HepG2 (cell line): ENCODE measurements at regions not wholly inside any gene's neighbourhood (a gene's known extent, or its start where the extent isn't known, plus 50 kb on each side); places are given as distances from the start of the nearest gene placed in this dataset.

Experiments
- ATAC-seq: fragments of 200-7000 bp; cut with Tn5 transposase; 3 replicates; pipeline ENCODE4 v1.9.1; 2020; ENCODE audit warnings: mild to moderate bottlenecking, moderate library complexity
- BruUV-seq: library from RNA; stranded (reverse); fragments of 400-500 nt; replicated peaks from 2 replicates; lab custom pipeline; 2021; lab: Mats Ljungman, UMichigan
- CTCF ChIA-PET: fragments of 300-600 bp; formaldehyde crosslinking; extraction: SDS; loops from one replicate; lab custom pipeline; 2021; ENCODE audit warnings: low total read pairs, inconsistent platforms, low intra/inter-chr PET ratio; lab: Yijun Ruan, JAX
- POLR2A ChIA-PET: fragments of 350-600 bp; sonication (Branson Sonifier 250); formaldehyde crosslinking; loops from one replicate; lab custom pipeline; 2020; ENCODE audit warnings: antibody characterized with exemption, inconsistent platforms; lab: Yijun Ruan, JAX
- DNase-seq: peaks from one replicate; pipeline ENCODE4 v3.0.0-alpha.2; 2015; ENCODE audit warnings: low spot score
- FAIRE-seq: peaks from 3 replicates; lab custom pipeline; 2011; peaks lifted over from hg19 to GRCh38; lab: Jason Lieb, UNC
- H2AFZ ChIP-seq: one replicate; pipeline ENCODE4 v1.6.1; 2011; ENCODE audit warnings: low read length, inconsistent platforms
- H3K27ac ChIP-seq: fragments of 300-600 bp; 3 replicates; pipeline ENCODE4 v1.8.0; 2011; ENCODE audit warnings: mixed run types, mild to moderate bottlenecking, mixed read lengths, low read length, inconsistent platforms; ENCODE audit not compliant: insufficient read depth; ENCODE audit errors: extremely low read length
- H3K27me3 ChIP-seq, 2 experiments: fragments of 200-600 bp in 1 of 2; 2 replicates in 1 of 2; 3 replicates in 1 of 2; pipeline versions ENCODE4 v1.6.0 to v1.8.0; 2011; ENCODE audit warnings: low read length in 2 of 2, mild to moderate bottlenecking in 2 of 2, moderate library complexity in 2 of 2, inconsistent platforms in 1 of 2; ENCODE audit not compliant: insufficient read depth in 2 of 2, control insufficient read depth in 1 of 2
- H3K36me3 ChIP-seq, 2 experiments: fragments of 200-600 bp in 1 of 2; replicated peaks in 1 of 2; 2 replicates in 1 of 2; 3 replicates in 1 of 2; pipeline versions ENCODE4 v1.5.1 to v1.8.0; 2011; ENCODE audit warnings: low read length in 2 of 2, inconsistent platforms in 1 of 2; ENCODE audit not compliant: insufficient read depth in 2 of 2, control insufficient read depth in 1 of 2
- H3K4me1 ChIP-seq: 2 replicates; pipeline ENCODE4 v1.5.1; 2012; ENCODE audit warnings: low read length, inconsistent platforms; ENCODE audit not compliant: insufficient read depth
- H3K4me2 ChIP-seq: 2 replicates; pipeline ENCODE4 v1.6.0; 2011; ENCODE audit warnings: low read depth, low read length, inconsistent platforms
- H3K4me3 ChIP-seq, 3 experiments: fragments of 200-600 bp in 1 of 3; sonication (generic), shearing (Covaris generic) in 1 of 3; replicated peaks in 1 of 3; 2 replicates each; pipeline ENCODE4 v1.5.1; 2011 to 2016; ENCODE audit warnings: low read length in 3 of 3, inconsistent platforms in 2 of 3, low read depth in 2 of 3, mild to moderate bottlenecking in 2 of 3, control low read depth in 1 of 3, mixed read lengths in 1 of 3; ENCODE audit not compliant: insufficient read depth in 1 of 3
- H3K79me2 ChIP-seq: one replicate; pipeline ENCODE4 v1.6.1; 2011; ENCODE audit warnings: low read length, inconsistent platforms; ENCODE audit not compliant: insufficient read depth
- H3K9ac ChIP-seq: 2 replicates; pipeline ENCODE4 v1.6.0; 2011; ENCODE audit warnings: mild to moderate bottlenecking, low read depth, low read length, inconsistent platforms; ENCODE audit not compliant: insufficient read depth
- H3K9me3 ChIP-seq: 2 replicates; pipeline ENCODE4 v1.5.1; 2012; ENCODE audit warnings: mild to moderate bottlenecking, low read length
- H4K20me1 ChIP-seq: 2 replicates; pipeline ENCODE4 v1.6.0; 2011; ENCODE audit warnings: inconsistent platforms, mild to moderate bottlenecking, low read length, moderate library complexity; ENCODE audit not compliant: insufficient read depth
- ARNT2 ChIP-seq: sonication (generic); formaldehyde crosslinking; IDR thresholded peaks from 2 replicates; pipeline ENCODE4 v1.8.0; 2022; ENCODE audit warnings: mild to moderate bottlenecking, low read depth, missing genetic modification reagents, moderate library complexity
- ARNTL ChIP-seq: sonication (generic); formaldehyde crosslinking; IDR thresholded peaks from 2 replicates; pipeline ENCODE4 v1.4.0; 2020; ENCODE audit warnings: mild to moderate bottlenecking, missing genetic modification reagents
- ELK4 ChIP-seq: sonication (generic); formaldehyde crosslinking; IDR thresholded peaks from 2 replicates; pipeline ENCODE4 v1.9.0; 2021; ENCODE audit warnings: missing genetic modification reagents, borderline replicate concordance
- HNRNPK ChIP-seq: fragments of 200-400 bp; formaldehyde crosslinking; IDR thresholded peaks from 2 replicates; pipeline ENCODE4 v1.6.1; 2018; ENCODE audit warnings: low read length, low read depth, moderate library complexity, mild to moderate bottlenecking; ENCODE audit not compliant: poor library complexity, severe bottlenecking
- JDP2 ChIP-seq: sonication (generic); formaldehyde crosslinking; IDR thresholded peaks from 2 replicates; pipeline ENCODE4 v1.8.1; 2022; ENCODE audit warnings: missing genetic modification reagents, borderline replicate concordance
- MAFK ChIP-seq, 2 experiments: IDR thresholded peaks in 1 of 2; conservative IDR thresholded peaks in 1 of 2; 2 replicates each; pipeline ENCODE4 v1.6.1; 2011; ENCODE audit warnings: improper control_type of control experiment in 2 of 2, low read length in 2 of 2
- MEIS2 ChIP-seq: sonication (generic); formaldehyde crosslinking; IDR thresholded peaks from 2 replicates; pipeline ENCODE4 v1.9.0; 2021; ENCODE audit warnings: mild to moderate bottlenecking, missing genetic modification reagents
- MXI1 ChIP-seq: IDR thresholded peaks from 3 replicates; pipeline ENCODE4 v1.6.1; 2012; ENCODE audit warnings: low read depth, low read length, inconsistent platforms, borderline replicate concordance
- NBN ChIP-seq: fragments of 450-650 bp; conservative IDR thresholded peaks from 2 replicates; pipeline ENCODE4 v1.6.1; 2017
- NFE2 ChIP-seq: sonication (generic); formaldehyde crosslinking; IDR thresholded peaks from 2 replicates; pipeline ENCODE4 v1.4.0; 2020; ENCODE audit warnings: missing genetic modification reagents
- NR2F1 ChIP-seq, 2 experiments: fragments of 450-650 bp in 1 of 2; formaldehyde crosslinking in 1 of 2; IDR thresholded peaks; 2 replicates each; pipeline versions ENCODE4 v1.5.0 to v1.6.1; 2016 to 2020; ENCODE audit warnings: mild to moderate bottlenecking in 1 of 2, missing compliant biosample characterization in 1 of 2, missing genetic modification reagents in 1 of 2, moderate library complexity in 1 of 2
- PCBP2 ChIP-seq: fragments of 200-400 bp; formaldehyde crosslinking; optimal IDR thresholded peaks from 2 replicates; pipeline ENCODE3; 2018; ENCODE audit warnings: low read length, low read depth; ENCODE audit not compliant: poor library complexity, severe bottlenecking
- PHF20 ChIP-seq: sonication (generic); formaldehyde crosslinking; IDR thresholded peaks from 2 replicates; pipeline ENCODE4 v1.5.0; 2020; ENCODE audit warnings: mild to moderate bottlenecking, missing genetic modification reagents
- RARG ChIP-seq: sonication (generic); formaldehyde crosslinking; IDR thresholded peaks from 2 replicates; pipeline ENCODE4 v1.4.0; 2020; ENCODE audit warnings: low read depth, mild to moderate bottlenecking, missing genetic modification reagents
- RFX3 ChIP-seq: IDR thresholded peaks from 2 replicates; pipeline ENCODE4 v1.6.1; 2016; ENCODE audit warnings: missing biosample characterization, missing genetic modification reagents
- TAF1 ChIP-seq: sonication (generic); formaldehyde crosslinking; IDR thresholded peaks from 2 replicates; pipeline ENCODE4 v1.4.0; 2020; ENCODE audit warnings: missing genetic modification reagents
- TOE1 ChIP-seq: sonication (generic); formaldehyde crosslinking; IDR thresholded peaks from 2 replicates; pipeline ENCODE4 v1.4.0; 2020; ENCODE audit warnings: mild to moderate bottlenecking, missing genetic modification reagents
- ZNF124 ChIP-seq: sonication (generic); formaldehyde crosslinking; IDR thresholded peaks from 2 replicates; pipeline ENCODE4 v1.4.0; 2020; ENCODE audit warnings: missing genetic modification reagents
- ZNF709 ChIP-seq: sonication (generic); formaldehyde crosslinking; IDR thresholded peaks from 2 replicates; pipeline ENCODE4 v1.5.0; 2020; ENCODE audit warnings: mild to moderate bottlenecking, missing genetic modification reagents
- ZNF720 ChIP-seq: sonication (generic); formaldehyde crosslinking; IDR thresholded peaks from 2 replicates; pipeline ENCODE4 v1.4.0; 2020; ENCODE audit warnings: missing genetic modification reagents
- WGBS: methylation state at CpG from one replicate; pipeline ENCODE4 v1.1.6; 2017; ENCODE audit warnings: low lambda C conversion rate; 5-methylcytosine and 5-hydroxymethylcytosine counted together
- in situ Hi-C: cut with HindIII; loops from 2 replicates; pipeline ENCODE4 v1.10.0; 2017; ENCODE audit warnings: low pct_unique_long_range_greater_than_20kb; ENCODE audit not compliant: extremely low pct_ligation_motif_present
- intact Hi-C: fragments of 100-400 bp; cut with micrococcal nuclease; formaldehyde crosslinking; loops from one replicate; pipeline ENCODE4 v1.10.0; 2022; ENCODE audit not compliant: unreplicated experiment

- H3K4me1 ChIP-seq = no peaks in the 10 kb centered on the region
- no TSS peak for BruUV-seq
- H4K20me1 ChIP-seq = no peaks in the 10 kb centered on the region
- peaks cover 3 to 35% of the 10 kb centered on the region in 2 experiments; a peak in 2 of 5 replicates for H3K27me3 ChIP-seq
- H2AFZ ChIP-seq = no peak overlapping the region
- CTCF ChIA-PET = no interaction called here
- H3K9me3 ChIP-seq = no peaks in the 10 kb centered on the region
- intact Hi-C loops = no loop called here
- no peak overlapping the region for H3K4me2 ChIP-seq
- DNase-seq = no peak
- no peak overlapping the region for H3K9ac ChIP-seq
- TF ChIP-seq NFE2 = no peak
- 0 out of 4 replicates have a peak, but pooled peaks of 1 of the 2 experiments have one; percentile 6 for TF ChIP-seq MAFK (conservative IDR thresholded peaks at IDR 0.05 in 1 of 2, IDR thresholded peaks at IDR 0.05 in 1 of 2; ENCODE audit: low read length in 2 of 2)
- TF ChIP-seq HNRNPK = peak; percentile 53
- peak; percentile 71 for TF ChIP-seq PCBP2
- TF ChIP-seq, all 625 proteins: peak for 3
- POLR2A ChIA-PET = no interaction called here
- Histone ChIP-seq H3K79me2 (no peaks in the 10 kb centered on the region), H3K27ac (no peak overlapping the region), H3K36me3 (no peaks in the 10 kb centered on the region), H3K4me3 (no peak overlapping the region)
- in situ Hi-C loops = no loop called here
- FAIRE-seq = no peak
- ATAC-seq = no peak
Observed at GRCh38 chr2:105683011-105683492, 61.7 kb upstream of the NCK2 start.

- Histone ChIP-seq H3K79me2 (no peaks in the 10 kb centered on the region), H3K9ac (no peak overlapping the region), H2AFZ (no peak overlapping the region), H3K27ac (no peak overlapping the region), H3K36me3 (no peaks in the 10 kb centered on the region)
- CTCF ChIA-PET = no interaction called here
- BruUV-seq = no TSS peak
- intact Hi-C loops = no loop called here
- DNase-seq (no peak), FAIRE-seq (no peak)
- no peak for TF ChIP-seq ARNTL (CRISPR knock-in tag)
- no peak for TF ChIP-seq TOE1 (CRISPR knock-in tag)
- TF ChIP-seq HNRNPK = no peak
- no peak for TF ChIP-seq JDP2 (CRISPR knock-in tag)
- no peak for TF ChIP-seq NBN
- no peak for TF ChIP-seq RARG (CRISPR knock-in tag)
- TF ChIP-seq ZNF709 (CRISPR knock-in tag) = no peak
- TF ChIP-seq ELK4 (CRISPR knock-in tag) = no peak
- no peak for TF ChIP-seq PHF20 (CRISPR knock-in tag)
- no peak for TF ChIP-seq MXI1
- no peak for TF ChIP-seq TAF1
- TF ChIP-seq ZNF720 (CRISPR knock-in tag) = no peak
- TF ChIP-seq ARNT2 (CRISPR knock-in tag) = no peak
- TF ChIP-seq ZNF124 (CRISPR knock-in tag) = no peak
- no peak for TF ChIP-seq NR2F1 (CRISPR knock-in tag; IDR thresholded peaks at IDR 0.05)
- TF ChIP-seq RFX3 (CRISPR knock-in tag) = no peak
- TF ChIP-seq MEIS2 (CRISPR knock-in tag) = no peak
- TF ChIP-seq, all 625 proteins: peak for 0
- POLR2A ChIA-PET = no interaction called here
- no peak for ATAC-seq
- Histone ChIP-seq H4K20me1 (no peaks in the 10 kb centered on the region), H3K4me2 (no peak overlapping the region), H3K4me1 (no peaks in the 10 kb centered on the region), H3K9me3 (no peaks in the 10 kb centered on the region), H3K4me3 (no peak overlapping the region), H3K27me3 (peaks cover 3 to 41% of the 10 kb centered on the region in 2 experiments; a peak in 2 of 5 replicates)
- 17% methylated on average over 6 of the region's 6 CpGs for WGBS
- in situ Hi-C loops = no loop called here
Observed at GRCh38 chr2:105682401-105682800, 62.3 kb upstream of the NCK2 start.
